ENCODE measurements at regions not wholly inside any gene's neighbourhood (a gene's known extent, or its start where the extent isn't known, plus 50 kb on each side); places are given as distances from the start of the nearest gene placed in this dataset.

- 69% methylated on average over 2 of the region's 2 CpGs for WGBS
- no peak for DNase-seq (ENCODE audit: low spot score)
- Histone ChIP-seq H3K27ac (ENCODE audit: low read depth in 1 of 2, low read length in 2 of 2) (no peak overlapping the region), H3K4me3 (ENCODE audit: low read depth in 1 of 3, low read length in 3 of 3) (no peak overlapping the region), H3K27me3 (ENCODE audit: control insufficient read depth in 4 of 4, insufficient read depth in 4 of 4, low read length in 3 of 4) (no peaks in the 10 kb centered on the region), H3K4me1 (ENCODE audit: control insufficient read depth in 4 of 4, insufficient read depth in 4 of 4, low read length in 3 of 4) (no peaks in the 10 kb centered on the region), H3K9ac (ENCODE audit: low read depth in 1 of 2, low read length in 2 of 2) (no peak overlapping the region), H3K36me3 (ENCODE audit: control insufficient read depth in 4 of 4, insufficient read depth in 3 of 4, low read depth in 1 of 4, low read length in 3 of 4) (no peaks in the 10 kb centered on the region), H3K9me3 (ENCODE audit: control insufficient read depth in 4 of 4, low read length in 3 of 4) (no peaks in the 10 kb centered on the region)
- no peak for TF ChIP-seq YY1 (IDR thresholded peaks at IDR 0.05)
- TF ChIP-seq EGR1 (IDR thresholded peaks at IDR 0.05; ENCODE audit: low read depth in 2 of 2) = no peak
- TF ChIP-seq HNF4A (conservative IDR thresholded peaks at IDR 0.05) = no peak
- no peak for TF ChIP-seq RXRA (IDR thresholded peaks at IDR 0.05)
- TF ChIP-seq HNF4G (IDR thresholded peaks at IDR 0.05) = no peak
- no peak for TF ChIP-seq REST (IDR thresholded peaks at IDR 0.05)
- no peak for TF ChIP-seq TAF1 (conservative IDR thresholded peaks at IDR 0.05)
- TF ChIP-seq NR2F2 (IDR thresholded peaks at IDR 0.05) = no peak
- no peak for TF ChIP-seq CTCF (IDR thresholded peaks at IDR 0.05; ENCODE audit: low read depth, low read length, missing input control)
- no peak for TF ChIP-seq SP1 (IDR thresholded peaks at IDR 0.05)
- TF ChIP-seq GABPA (IDR thresholded peaks at IDR 0.05 in 1 of 2, conservative IDR thresholded peaks at IDR 0.05 in 1 of 2) = no peak
- no peak for TF ChIP-seq FOXA1 (IDR thresholded peaks at IDR 0.05)
- no peak for TF ChIP-seq RAD21 (IDR thresholded peaks at IDR 0.05)
- TF ChIP-seq JUND (IDR thresholded peaks at IDR 0.05) = no peak
- no peak for TF ChIP-seq MAX (IDR thresholded peaks at IDR 0.05)
- no peak for TF ChIP-seq FOXA2 (IDR thresholded peaks at IDR 0.05)
- TF ChIP-seq ATF3 (IDR thresholded peaks at IDR 0.05) = no peak
Measured at GRCh38 chr3:73203101-73203500, 141.6 kb downstream of the EBLN2 start.

GRCh38 chr3:73203633-73204032 lies 142.2 kb downstream of the EBLN2 start:
- Histone ChIP-seq H3K4me1 (ENCODE audit: control insufficient read depth in 4 of 4, insufficient read depth in 4 of 4, low read length in 3 of 4) (no peaks in the 10 kb centered on the region), H3K9ac (ENCODE audit: low read depth in 1 of 2, low read length in 2 of 2) (no peak overlapping the region), H3K27me3 (ENCODE audit: control insufficient read depth in 4 of 4, insufficient read depth in 4 of 4, low read length in 3 of 4) (no peaks in the 10 kb centered on the region), H3K27ac (ENCODE audit: low read depth in 1 of 2, low read length in 2 of 2) (no peak overlapping the region), H3K9me3 (ENCODE audit: control insufficient read depth in 4 of 4, low read length in 3 of 4) (no peaks in the 10 kb centered on the region), H3K36me3 (ENCODE audit: control insufficient read depth in 4 of 4, insufficient read depth in 3 of 4, low read depth in 1 of 4, low read length in 3 of 4) (no peaks in the 10 kb centered on the region), H3K4me3 (ENCODE audit: low read depth in 1 of 3, low read length in 3 of 3) (no peak overlapping the region)
- DNase-seq (ENCODE audit: low spot score) = no peak
- WGBS = 82% methylated on average over 3 of the region's 3 CpGs
- TF ChIP-seq TAF1 (conservative IDR thresholded peaks at IDR 0.05) = no peak
- TF ChIP-seq RAD21 (IDR thresholded peaks at IDR 0.05) = no peak
- no peak for TF ChIP-seq MAX (IDR thresholded peaks at IDR 0.05)
- TF ChIP-seq FOXA2 (IDR thresholded peaks at IDR 0.05) = no peak
- no peak for TF ChIP-seq FOXA1 (IDR thresholded peaks at IDR 0.05)
- TF ChIP-seq ZBTB33 (IDR thresholded peaks at IDR 0.05) = no peak
- TF ChIP-seq CTCF (IDR thresholded peaks at IDR 0.05; ENCODE audit: low read depth, low read length, missing input control) = no peak
- TF ChIP-seq SP1 (IDR thresholded peaks at IDR 0.05) = no peak
- no peak for TF ChIP-seq HNF4G (IDR thresholded peaks at IDR 0.05)
- no peak for TF ChIP-seq ATF3 (IDR thresholded peaks at IDR 0.05)
- TF ChIP-seq YY1 (IDR thresholded peaks at IDR 0.05) = no peak
- TF ChIP-seq RXRA (IDR thresholded peaks at IDR 0.05) = no peak
- TF ChIP-seq GABPA (IDR thresholded peaks at IDR 0.05 in 1 of 2, conservative IDR thresholded peaks at IDR 0.05 in 1 of 2) = no peak
- TF ChIP-seq HNF4A (conservative IDR thresholded peaks at IDR 0.05) = no peak
- TF ChIP-seq NR2F2 (IDR thresholded peaks at IDR 0.05) = no peak

Measured in liver (tissue), 8 donors.